NCI-H526 treated with DMSO at 0.1 percent for 48 hours (cell line): ENCODE measurements at regions not wholly inside any gene's neighbourhood (a gene's known extent, or its start where the extent isn't known, plus 50 kb on each side); places are given as distances from the start of the nearest gene placed in this dataset.
A peak's percentile ranks its signal among the peaks of the same experiment; 100 is the strongest.
"Not testable (repeated sequence)": the region's sequence is repeated elsewhere in the genome, so short reads cannot be mapped to it uniquely, and the experiment has no call there.

Experiments
- DNase-seq: peaks from one replicate; lab custom pipeline; 2025; lab: John Stamatoyannopoulos, UW

DNA sequence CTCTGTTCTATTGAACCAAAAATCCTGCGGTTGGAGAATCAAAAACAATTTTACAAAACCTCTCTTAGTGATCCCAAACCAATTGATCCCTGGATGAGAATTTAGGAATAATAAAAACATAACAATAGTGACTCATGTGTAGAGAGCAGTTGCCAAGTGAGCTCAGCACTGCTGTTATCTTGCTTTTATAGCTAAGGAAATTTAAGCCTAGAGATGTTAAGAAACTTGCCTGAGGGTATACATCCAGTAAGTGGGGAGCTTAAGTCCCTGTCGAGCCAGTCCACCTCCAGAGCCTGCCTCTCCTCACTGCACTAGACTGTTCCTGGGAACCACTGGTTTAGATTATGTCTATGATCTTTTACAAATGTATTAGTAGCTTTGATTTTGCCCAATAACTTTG is 358.4 kb upstream of the LMCD1 start:
- DNase-seq = no peak

DNA sequence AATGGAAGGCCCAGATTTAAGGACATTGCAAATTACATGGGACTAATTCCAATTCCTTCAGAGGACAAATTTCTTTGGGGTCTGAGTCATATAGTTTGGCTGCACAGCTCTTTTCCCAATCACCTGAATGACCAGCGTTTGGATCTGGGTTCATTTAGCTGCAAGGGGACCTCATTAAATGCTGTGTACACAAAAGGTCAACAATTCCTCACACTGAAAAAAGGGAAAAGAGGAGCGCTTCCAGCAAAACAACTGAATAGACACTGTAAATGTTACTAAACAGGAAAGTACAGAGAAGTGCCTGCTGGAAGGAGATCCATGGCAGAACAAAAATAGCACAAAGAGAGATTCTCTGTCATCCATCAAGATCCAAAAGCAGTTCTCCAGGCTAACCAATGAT is 356.0 kb upstream of the LMCD1 start:
- DNase-seq = no peak

DNA sequence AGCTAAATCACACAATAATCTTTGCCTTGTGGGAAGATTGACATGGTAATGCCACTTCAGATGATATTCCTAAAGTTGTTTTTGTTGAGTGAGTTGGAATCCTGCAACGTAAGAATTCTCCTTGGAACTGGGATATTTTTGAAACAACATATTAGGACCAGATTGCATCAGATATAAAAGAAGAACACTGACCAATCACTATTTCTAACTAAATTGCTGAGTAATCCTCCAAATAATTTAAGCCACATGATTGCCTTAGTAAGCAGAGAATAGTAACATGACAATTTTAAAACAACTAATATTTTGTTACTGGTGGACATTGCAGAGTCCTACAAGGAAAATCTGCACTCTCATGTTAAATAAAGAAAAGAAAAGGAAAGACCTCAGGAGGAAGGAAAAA is 353.9 kb upstream of the LMCD1 start:
- no peak for DNase-seq

DNA sequence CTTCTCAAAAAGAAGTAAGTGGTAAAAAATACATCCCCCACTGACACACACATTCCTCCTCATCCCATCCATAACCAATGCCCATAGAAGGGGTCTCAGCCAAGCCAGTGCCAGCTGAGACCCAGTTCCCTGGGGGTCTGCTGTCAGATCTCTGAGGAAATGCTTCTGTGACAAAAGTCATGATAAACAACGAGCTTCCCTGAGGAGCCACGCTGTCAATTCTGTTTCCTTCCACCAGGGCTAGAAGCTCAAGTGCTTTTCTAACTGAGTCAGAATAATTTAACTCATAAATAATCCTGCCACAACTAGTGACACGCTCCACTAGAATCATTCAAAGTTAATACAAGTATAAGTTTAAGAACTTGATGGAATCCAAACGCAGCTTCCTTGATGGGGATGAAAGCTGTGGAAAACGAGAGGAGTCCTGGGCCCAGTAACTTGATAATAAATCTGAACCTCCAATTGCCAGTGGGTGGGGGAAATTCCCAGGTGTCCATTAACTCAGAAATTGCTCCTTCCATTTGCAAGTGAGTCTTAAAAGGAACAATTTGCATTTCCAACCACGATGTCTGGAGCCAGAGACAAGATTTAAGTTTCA is 348.7 kb upstream of the LMCD1 start:
- peak; percentile 84 for DNase-seq

DNA sequence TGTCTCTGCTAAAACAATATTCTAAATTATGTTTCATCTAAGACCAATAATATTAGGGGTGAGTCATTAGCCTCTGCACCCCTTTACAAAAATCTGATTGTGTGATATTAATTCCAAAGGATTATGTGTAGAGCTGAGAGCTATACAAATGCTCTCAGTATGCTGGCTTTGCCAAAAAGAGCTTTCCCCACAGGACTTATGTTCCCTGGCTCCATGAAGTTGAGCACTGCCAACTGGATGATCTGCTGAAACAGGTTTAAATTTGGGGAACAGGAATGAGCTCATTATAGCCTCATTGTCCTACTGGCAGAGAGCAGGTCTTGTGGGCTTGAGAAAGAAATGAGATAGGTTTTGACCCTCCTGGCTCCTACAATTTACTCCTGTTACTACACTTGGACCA is 347.8 kb upstream of the LMCD1 start:
- DNase-seq = no peak

DNA sequence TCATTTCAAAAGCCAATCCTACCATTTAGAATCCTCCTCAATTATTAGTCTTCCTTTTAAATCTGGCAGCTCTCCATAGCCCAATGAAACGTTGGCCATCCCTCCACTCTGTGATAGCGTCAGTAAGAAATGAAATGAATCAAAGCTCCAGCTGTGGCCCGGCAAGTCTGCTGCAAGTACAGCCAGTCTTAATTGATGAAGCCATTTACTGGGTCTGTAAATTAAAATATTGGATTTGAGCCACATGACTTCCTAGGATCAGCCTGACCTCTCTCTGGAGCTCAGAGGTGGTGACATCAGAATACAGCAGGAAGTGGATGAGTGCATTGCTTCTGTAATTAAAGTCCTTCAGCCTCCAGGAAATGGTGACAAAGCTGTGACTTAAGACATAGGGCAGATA is 347.0 kb upstream of the LMCD1 start:
- DNase-seq = no peak

DNA sequence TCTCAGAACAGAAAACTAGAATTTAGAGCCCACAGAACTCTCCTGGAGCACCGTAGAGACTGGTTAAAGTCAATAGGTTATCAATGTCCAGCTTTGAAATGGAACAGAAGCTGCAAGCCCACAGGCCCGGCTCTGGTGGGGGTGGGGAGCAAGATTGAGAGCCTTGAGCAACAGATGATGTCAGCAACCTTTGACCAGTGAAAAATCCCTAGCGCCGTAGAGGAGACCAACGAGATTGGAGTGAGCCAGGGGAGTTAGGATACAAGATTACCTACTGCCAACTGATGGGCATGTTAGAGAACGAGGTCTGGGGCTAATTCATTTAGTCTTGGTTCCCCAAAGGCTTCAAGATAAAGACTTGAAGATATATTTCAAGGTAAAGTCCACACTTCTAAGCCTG is 345.5 kb upstream of the LMCD1 start:
- no peak for DNase-seq

DNA sequence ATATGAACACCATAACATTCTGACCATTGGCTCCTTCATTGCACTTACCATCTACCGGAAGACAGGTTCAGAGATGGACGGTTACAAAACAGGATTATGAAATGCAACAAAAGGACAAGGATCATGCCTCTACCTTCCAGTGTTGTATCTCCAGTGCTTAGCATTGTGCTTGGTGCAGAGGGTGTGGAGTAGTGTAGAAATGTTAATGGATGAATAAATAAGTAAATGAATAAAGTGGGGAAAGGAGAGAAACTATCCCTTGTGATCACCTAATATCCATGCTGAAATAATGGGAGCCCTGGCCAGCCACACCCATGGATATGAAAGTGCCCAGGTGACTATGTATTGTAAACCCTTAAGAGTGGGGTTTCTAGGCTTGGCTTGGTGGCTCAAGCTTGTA is 344.8 kb upstream of the LMCD1 start:
- DNase-seq = no peak

DNA sequence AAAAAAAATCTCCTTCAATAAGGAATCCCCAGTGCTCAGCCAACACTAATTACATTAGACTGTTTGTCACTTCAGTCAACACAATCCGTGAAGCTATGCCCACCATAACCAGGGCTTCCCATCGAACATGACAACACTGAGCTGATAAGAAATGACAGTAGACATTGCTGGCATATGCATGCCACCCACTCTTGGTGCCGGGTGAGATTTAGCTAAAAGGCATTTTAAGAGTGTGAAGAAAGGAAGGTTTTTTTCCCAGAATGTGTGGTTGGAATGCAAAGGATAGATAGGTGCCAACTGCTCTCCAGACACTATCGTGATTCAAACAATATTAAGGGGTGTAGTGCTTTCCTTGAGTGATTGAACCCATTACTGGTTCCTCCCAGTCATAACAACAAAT is 344.0 kb upstream of the LMCD1 start:
- no peak for DNase-seq

DNA sequence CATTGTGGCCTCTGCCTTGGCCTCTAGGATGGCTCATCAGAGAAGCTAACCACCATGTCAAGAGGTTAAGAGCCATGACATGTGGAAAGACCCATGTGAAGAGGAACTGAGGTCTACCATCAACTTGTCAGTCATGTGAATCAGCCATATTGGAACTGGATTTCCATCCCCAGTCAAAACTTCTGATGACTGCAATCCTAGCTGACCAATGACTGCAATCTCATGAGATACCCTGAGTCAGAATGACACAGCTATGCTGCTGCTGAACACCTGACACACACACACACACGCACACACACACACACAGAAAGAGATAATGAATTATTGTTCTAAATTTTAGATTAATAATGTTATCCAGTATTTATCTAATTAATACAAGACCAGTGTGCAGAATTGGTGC is 337.5 kb upstream of the LMCD1 start:
- DNase-seq = no peak

DNA sequence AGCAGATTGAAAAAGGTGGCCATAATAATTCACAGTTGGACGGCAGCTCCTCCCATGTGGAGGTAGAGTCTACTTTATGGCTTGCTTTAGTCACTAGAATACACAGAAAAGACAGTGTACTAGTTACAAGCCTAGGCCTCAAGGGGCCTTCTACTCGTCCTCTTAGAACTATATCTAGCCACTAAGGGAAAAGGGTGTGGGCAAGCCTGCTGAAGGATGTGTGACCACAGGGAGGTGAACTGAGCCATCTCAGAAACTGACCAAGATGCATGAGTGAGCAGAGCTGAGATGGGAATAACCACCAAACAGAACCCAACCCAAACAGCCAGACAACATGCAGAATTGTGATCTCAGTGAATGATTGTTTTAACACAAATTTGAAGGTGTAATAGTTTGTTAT is 335.6 kb upstream of the LMCD1 start:
- no peak for DNase-seq

DNA sequence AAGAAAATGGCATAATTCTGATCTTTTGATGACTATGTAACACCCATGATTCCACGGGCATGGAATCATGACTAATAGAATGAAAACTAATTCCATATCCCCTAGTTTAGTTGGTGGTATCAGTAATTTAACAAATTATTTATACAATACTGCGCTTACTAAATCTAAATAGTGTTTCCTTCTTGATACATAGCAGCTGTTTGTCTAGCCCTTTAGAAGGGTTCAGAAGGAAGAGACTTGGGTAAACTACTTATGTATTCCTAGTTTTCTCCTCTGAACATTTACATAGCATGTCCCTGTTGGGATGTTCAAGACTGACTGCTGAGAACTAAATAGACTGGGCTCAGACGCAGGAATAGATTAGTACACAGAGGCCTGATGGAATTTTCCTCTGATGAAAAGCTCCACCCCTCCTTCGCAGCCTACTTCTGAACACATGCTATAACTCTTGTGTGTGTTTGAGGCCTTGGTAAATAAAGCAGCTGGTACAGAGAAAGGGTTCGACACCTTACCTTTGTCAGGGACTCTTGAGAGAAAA is 330.6 kb upstream of the LMCD1 start:
- peak; percentile 63 for DNase-seq

DNA sequence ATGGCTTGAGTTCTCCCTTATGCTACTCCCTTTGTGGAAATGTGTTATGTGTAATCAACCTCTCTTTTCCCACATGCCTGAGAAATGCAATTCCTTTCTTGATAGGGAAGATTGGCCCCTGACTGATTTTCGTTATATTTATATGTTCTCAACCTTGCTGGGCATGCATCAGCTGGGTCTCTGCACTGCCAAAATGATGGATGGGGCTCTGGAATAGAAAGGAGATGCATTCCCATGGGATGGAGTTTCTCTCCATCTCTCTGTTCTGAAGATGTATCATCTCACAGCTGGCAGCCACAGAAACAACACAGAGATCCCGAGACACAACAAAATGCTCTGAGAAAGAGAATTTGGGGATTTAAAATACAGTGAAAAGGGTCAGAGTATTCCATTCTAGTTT is 327.7 kb upstream of the LMCD1 start:
- DNase-seq = no peak

DNA sequence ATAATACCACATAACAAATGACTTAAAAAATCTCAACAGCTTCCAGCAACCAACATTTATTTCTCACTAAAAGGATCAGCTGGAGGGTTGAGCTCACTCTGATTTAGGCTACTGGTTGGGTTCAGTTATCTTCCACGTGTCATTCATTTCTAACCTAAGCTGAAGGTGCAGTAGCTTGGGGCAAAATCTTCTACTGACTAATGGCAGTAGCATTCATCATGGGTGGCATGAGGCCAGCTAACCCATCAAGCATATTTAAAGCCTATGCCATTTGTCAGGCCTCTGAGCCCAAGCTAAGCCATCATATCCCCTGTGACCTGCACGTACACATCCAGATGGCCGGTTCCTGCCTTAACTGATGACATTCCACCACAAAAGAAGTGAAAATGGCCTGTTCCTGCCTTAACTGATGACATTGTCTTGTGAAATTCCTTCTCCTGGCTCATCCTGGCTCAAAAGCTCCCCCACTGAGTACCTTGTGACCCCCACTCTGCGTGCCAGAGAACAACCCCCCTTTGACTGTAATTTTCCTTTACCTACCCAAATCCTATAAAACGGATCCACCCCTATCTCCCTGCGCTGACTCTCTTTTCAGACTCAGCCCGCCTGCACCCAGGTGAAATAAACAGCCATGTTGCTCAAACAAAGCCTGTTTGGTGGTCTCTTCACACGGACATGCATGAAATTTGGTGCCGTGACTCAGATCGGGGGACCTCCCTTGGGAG is 324.7 kb upstream of the LMCD1 start:
- not testable (repeated sequence) for DNase-seq

DNA sequence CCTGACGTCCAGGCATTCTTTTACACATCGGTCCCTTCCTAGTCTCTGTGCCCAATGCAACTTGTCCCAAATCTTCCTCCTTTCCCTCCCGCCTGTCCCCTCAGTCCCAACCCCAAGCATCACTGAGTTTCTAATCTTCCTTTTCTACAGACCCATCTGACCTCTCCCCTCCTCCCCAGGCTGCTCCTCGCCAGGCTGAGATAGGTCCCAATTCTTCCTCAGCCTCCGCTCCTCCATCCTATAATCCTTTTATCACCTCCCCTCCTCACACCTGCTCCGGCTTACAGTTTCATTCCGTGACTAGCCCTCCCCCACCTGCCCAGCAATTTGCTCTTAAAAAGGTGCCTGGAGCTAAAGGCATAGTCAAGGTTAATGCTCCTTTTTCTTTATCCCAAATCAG is 323.1 kb upstream of the LMCD1 start:
- DNase-seq = not testable (repeated sequence)

DNA sequence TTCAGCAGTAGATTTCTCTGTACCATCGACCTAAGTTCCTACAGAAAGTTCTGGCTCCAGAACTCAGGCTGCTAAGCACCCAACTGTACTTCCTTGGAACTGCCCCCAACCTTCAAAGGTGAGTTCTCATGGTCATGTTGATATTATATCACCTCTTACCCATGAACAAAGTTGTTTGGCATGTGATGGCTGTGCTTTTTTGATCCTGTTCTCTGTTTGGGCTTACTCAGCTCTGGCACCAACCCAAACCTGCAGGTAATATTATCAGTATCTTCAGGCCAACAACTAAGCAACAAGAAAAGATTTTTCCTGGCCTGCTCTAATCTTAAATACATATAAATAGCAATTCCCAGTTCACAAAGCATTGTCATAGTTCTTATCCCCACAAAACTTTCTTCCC is 318.7 kb upstream of the LMCD1 start:
- no peak for DNase-seq

DNA sequence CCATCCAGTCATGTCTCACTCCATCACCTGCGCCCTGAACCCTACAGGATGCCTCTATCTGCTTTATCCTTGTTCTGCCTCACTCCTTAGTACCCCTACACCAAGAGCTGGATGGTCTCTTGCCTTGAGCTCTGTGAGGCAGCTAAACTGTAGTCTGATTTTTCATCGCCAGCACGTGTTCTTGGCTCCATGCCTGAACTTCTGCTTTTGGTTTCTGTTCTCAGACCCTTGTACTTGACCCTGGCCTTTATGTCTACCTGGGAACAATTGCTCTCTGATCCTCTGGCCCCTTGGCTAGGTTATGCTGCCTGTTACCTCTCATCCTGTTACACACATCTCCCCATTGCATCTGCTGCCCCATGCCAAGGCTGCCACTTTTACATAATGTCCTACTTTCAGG is 318.0 kb upstream of the LMCD1 start:
- no peak for DNase-seq

DNA sequence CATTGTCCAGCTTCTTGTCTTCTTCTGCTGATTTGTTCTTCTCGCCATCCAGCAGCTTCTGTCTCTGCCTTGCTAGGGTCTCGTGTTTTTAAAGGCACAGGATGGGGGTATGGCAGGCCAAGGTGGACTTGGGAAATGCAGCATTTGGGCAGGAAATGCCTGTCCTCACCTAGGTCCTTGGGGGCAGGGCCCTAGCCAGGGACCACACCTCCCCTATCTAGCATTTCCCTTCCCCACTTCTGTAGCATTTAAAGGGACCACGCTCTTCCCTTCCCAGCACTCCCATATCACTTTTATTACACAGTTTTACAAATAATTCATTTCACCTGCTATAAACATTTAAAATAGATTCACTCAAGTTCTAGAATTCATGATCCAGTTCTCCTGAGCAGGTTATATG is 315.4 kb upstream of the LMCD1 start:
- DNase-seq = peak; percentile 36

DNA sequence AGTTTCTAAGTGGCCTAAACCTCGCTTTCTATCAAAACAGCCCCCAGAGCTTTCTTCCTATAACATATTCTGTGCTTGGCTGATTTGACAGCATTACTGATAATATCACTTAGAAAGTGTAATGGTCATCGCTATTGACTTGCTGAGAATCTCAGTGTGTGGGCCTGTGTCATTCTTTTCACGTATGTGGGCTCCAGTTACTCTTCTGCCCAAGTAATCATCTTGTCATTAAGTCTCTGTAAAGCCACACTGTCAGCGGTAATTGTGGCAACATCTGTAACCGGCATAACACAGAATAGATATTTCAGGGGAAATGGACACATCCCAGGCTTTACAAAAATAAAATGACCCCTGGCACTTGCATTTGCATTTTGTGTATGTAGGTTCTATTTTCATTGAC is 313.6 kb upstream of the LMCD1 start:
- no peak for DNase-seq

DNA sequence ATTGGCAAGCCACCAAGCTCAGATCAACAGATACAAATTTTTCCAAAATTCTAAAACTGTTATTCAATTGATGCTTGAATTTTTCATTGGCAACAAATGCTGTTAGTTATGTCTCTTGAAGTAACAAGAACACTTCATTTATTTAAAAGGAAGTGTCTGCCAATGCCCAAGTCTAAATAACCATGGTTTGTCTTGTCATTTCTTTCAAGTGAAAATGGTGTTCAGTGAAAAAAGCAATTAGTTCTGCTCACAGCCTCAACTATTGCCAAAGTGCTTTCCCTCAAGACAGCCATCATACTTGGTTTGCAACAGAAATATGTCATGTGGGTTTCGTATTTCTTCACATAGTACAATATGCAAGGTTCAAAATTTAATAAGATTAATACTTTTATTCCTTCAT is 312.6 kb upstream of the LMCD1 start:
- no peak for DNase-seq

DNA sequence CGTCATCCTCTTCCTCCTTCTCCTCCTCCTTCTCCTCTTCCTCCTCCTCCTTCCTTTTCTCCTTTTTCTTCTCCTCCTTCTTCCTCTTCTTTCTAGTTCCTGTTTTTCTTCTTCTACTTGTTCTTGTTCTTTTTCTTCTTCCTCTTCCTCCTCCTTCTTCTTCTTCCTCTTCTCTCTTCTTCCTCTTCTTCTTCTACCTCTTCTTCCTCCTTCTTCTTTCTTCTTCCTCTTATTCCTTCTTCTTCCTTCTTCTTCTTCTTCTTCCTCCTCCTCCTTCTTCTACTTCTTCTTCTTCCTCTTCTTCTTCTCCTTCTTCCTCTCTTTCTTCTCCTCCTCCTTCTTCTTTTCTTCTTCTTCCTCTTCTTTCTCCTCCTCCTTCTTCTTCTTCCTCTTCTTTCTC is 310.2 kb upstream of the LMCD1 start:
- DNase-seq = no peak

DNA sequence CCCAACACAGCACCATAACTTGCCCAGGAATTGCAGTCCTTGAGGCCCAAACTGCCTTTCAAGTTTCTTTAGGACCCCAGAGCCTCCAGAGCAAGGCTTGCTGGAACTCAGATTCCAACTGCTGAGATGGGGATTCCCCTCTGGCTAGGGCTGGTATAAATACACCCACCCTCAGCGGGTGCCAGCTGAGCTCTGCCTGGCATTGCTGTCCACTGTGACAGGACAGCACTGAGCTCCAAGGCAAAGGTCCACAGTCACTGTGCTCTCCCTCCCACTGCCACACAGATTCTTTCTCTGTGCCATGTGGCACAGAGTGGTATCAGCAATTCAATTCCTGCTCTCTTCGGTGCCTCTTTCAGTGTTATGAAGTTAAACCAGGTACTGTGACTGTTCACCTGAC is 304.2 kb upstream of the LMCD1 start:
- no peak for DNase-seq

DNA sequence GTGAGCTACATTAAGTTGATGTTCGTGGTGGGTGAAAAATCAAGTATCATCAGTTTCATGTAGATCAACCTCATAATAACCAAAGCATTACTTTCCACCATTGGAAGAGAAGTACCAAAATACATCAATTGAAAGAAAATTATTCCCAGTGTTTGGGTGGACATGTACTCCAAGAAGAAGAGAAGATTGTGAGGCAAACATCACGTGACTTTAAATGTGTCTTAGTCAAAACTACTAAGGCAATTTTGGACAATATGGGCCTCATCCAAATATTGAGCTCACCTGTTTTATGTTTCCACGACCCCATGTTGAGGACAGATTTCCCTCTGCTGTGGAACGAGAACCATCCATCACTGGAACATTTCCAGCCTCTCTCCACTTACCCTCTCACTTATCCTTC is 303.0 kb upstream of the LMCD1 start:
- no peak for DNase-seq

DNA sequence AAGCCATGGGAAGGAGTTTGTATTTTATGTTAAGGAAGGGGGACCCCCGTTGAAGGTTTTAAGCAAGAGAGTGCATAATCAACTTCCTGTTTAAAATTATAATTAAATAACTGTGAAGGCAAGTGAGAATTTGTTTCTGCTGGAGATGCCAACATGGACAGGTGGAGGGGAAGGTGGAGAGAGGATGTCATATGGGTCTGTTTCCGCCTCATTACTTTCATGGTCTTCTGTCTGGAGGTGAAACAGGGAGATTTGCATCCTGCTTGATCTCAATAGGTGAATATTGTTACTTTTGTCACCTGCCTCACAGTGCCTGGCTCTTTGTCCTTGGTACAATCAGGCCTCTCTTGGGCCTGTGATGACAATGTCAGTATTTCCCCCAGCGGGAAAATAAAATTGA is 300.6 kb upstream of the LMCD1 start:
- DNase-seq = peak; percentile 82
